K562 (cell line): ENCODE measurements at regions not wholly inside any gene's neighbourhood (a gene's known extent, or its start where the extent isn't known, plus 50 kb on each side); places are given as distances from the start of the nearest gene placed in this dataset.

ENCODE experiments used
- ARID3B ChIP-seq: fragments of 250-450 bp; sonication (Bioruptor Pico); IDR thresholded peaks from 2 replicates; pipeline ENCODE4 v1.4.0; 2020; ENCODE audit warnings: borderline replicate concordance
- ATF7 ChIP-seq: fragments of 450-650 bp; IDR thresholded peaks from 2 replicates; pipeline ENCODE4 v1.7.1; 2014; ENCODE audit warnings: mild to moderate bottlenecking, moderate library complexity
- EGR1 ChIP-seq: fragments of 450-650 bp; conservative IDR thresholded peaks from 2 replicates; pipeline ENCODE4 v1.6.1; 2017; ENCODE audit warnings: mild to moderate bottlenecking
- ERF ChIP-seq: fragments of 450-650 bp; formaldehyde crosslinking; IDR thresholded peaks from 2 replicates; pipeline ENCODE4 v1.4.0; 2020; ENCODE audit warnings: mild to moderate bottlenecking, mixed read lengths
- ESRRA ChIP-seq: fragments of 450-650 bp; IDR thresholded peaks from 2 replicates; pipeline ENCODE4 v1.6.1; 2014; ENCODE audit warnings: low read depth, mild to moderate bottlenecking, moderate library complexity, borderline replicate concordance
- HCFC1 ChIP-seq: IDR thresholded peaks from 2 replicates; pipeline ENCODE4 v1.6.1; 2012; ENCODE audit warnings: low read depth, low read length, improper control_type of control experiment
- HDAC3 ChIP-seq: fragments of 450-650 bp; IDR thresholded peaks from 2 replicates; pipeline ENCODE4 v1.6.1; 2018; ENCODE audit warnings: borderline replicate concordance, mild to moderate bottlenecking, moderate library complexity; ENCODE audit not compliant: partially characterized antibody
- MAZ ChIP-seq, 2 experiments: fragments of 450-650 bp in 1 of 2; sonication (generic) in 1 of 2; formaldehyde crosslinking; IDR thresholded peaks in 1 of 2; conservative IDR thresholded peaks in 1 of 2; 2 replicates each; pipeline versions ENCODE4 v1.4.0 to v1.5.0; 2020; ENCODE audit warnings: mild to moderate bottlenecking in 1 of 2, missing genetic modification reagents in 1 of 2
- POLR3G ChIP-seq: IDR thresholded peaks from 2 replicates; pipeline ENCODE4 v1.6.1; 2011; ENCODE audit not compliant: insufficient read length, insufficient replicate concordance; ENCODE audit errors: extremely low read depth
- RAD21 ChIP-seq, 2 experiments: fragments of 250-450 bp in 1 of 2; fragments of 450-650 bp in 1 of 2; sonication (Bioruptor Pico) in 1 of 2; formaldehyde crosslinking in 1 of 2; IDR thresholded peaks in 1 of 2; conservative IDR thresholded peaks in 1 of 2; 2 replicates each; pipeline versions ENCODE4 v1.4.0 to v1.8.0; 2020 to 2022; ENCODE audit warnings: mild to moderate bottlenecking in 2 of 2, moderate library complexity in 1 of 2
- RBM14 ChIP-seq: fragments of 200-400 bp; formaldehyde crosslinking; IDR thresholded peaks from 2 replicates; pipeline ENCODE4 v1.6.1; 2018; ENCODE audit warnings: low read depth, mild to moderate bottlenecking, low read length, moderate library complexity, borderline replicate concordance; ENCODE audit not compliant: insufficient read depth
- SIN3A ChIP-seq, 2 experiments: fragments of 150-350 bp in 1 of 2; IDR thresholded peaks; 2 replicates each; pipeline ENCODE4 v1.6.1; 2011 to 2016; ENCODE audit warnings: borderline replicate concordance in 2 of 2, low read depth in 2 of 2, low read length in 2 of 2, mild to moderate bottlenecking in 2 of 2, moderate library complexity in 2 of 2; ENCODE audit not compliant: control insufficient read depth in 1 of 2
- SRSF1 ChIP-seq: fragments of 200-400 bp; formaldehyde crosslinking; IDR thresholded peaks from 2 replicates; pipeline ENCODE4 v1.6.1; 2017; ENCODE audit warnings: mild to moderate bottlenecking, low read depth, low read length, moderate library complexity
- TSHZ1 ChIP-seq: fragments of 250-450 bp; sonication (Bioruptor Pico); IDR thresholded peaks from 2 replicates; pipeline ENCODE4 v1.4.0; 2020; ENCODE audit warnings: mild to moderate bottlenecking, moderate library complexity
- ZNF146 ChIP-seq: IDR thresholded peaks from one replicate; pipeline ENCODE4 v1.6.1; 2018; ENCODE audit warnings: missing compliant biosample characterization; ENCODE audit not compliant: unreplicated experiment

DNA sequence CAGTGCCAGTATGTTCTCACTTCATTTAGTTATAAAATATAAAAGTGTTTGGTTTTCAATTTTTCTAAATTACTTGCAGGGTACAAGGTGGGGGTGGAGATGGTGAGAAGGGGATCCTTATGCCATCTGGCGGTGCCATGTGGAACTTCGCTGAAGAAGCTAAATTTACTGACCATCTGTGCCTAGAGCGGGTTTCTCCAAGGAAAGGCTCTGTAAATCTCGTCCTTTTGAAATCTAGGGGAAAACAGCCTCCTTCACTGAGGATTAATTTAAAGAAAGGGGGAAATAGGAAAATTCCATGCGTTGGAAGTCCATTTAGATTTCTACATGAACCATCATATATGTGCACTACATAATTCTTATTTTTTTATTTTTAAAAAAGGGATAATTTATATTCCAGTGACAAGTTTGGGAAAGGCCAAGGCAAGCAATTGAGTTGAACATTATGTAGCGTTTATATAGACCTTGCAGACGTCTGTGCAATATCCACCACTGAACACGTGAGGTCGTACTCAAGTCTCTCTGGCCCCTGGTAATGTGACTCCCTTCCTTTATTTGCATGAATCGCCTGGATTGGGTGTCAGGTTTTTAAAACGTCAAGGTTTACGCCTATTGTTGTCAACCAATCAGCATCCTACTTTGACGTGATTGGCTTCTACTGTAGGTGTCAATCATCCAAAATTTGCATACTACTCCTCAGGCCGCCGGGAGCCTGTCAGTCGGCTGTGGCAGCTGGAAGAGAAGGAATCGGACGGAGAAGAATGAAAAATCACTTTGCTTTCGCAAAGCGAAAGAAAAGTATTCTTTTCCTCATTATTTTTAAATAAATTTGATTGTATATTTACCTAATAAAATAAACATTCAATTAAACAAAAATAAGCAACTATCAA is 297.1 kb upstream of the NFE2L3 start (continued):
- TF ChIP-seq ATF7 = peak; percentile 72; the same call in 1 of the 2 replicates
- no peak for TF ChIP-seq RBM14
- no peak for TF ChIP-seq ERF (CRISPR knock-in tag)
- peak; percentile 66; a peak in 3 of 4 replicates for TF ChIP-seq RAD21 (CRISPR knock-in tag; conservative IDR thresholded peaks at IDR 0.05 in 1 of 2, IDR thresholded peaks at IDR 0.05 in 1 of 2)
- no peak for TF ChIP-seq SRSF1
- TF ChIP-seq SIN3A (IDR thresholded peaks at IDR 0.05; ENCODE audit: borderline replicate concordance in 2 of 2, control insufficient read depth in 1 of 2, low read depth in 2 of 2, low read length in 2 of 2) = no peak
- no peak for TF ChIP-seq HCFC1
- TF ChIP-seq POLR3G = no peak
- no peak for TF ChIP-seq TSHZ1 (CRISPR knock-in tag)
- 0 out of 4 replicates have a peak, but pooled peaks of 1 of the 2 experiments have one; percentile 21 for TF ChIP-seq MAZ (CRISPR knock-in tag; conservative IDR thresholded peaks at IDR 0.05 in 1 of 2, IDR thresholded peaks at IDR 0.05 in 1 of 2)
- TF ChIP-seq ESRRA = no peak
- TF ChIP-seq EGR1 = 0 out of 2 replicates have a peak, but pooled peaks have one; percentile 7
- no peak for TF ChIP-seq ZNF146 (CRISPR knock-in tag)
- TF ChIP-seq ARID3B = no peak
- TF ChIP-seq HDAC3 = no peak
